ENCODE measurements at regions not wholly inside any gene's neighbourhood (a gene's known extent, or its start where the extent isn't known, plus 50 kb on each side); places are given as distances from the start of the nearest gene placed in this dataset.

- TF ChIP-seq CTCF (conservative IDR thresholded peaks at IDR 0.05; ENCODE audit: low read length) (no peak), EZH2phosphoT487 (IDR thresholded peaks at IDR 0.05; ENCODE audit: borderline replicate concordance, low read depth, low read length) (no peak)
Observed at GRCh38 chr12:124452576-124453331, 114.7 kb downstream of the NCOR2 start.

All from OCI-LY7 (cell line).